Mammary epithelial cell (primary cell): ENCODE measurements at regions not wholly inside any gene's neighbourhood (a gene's known extent, or its start where the extent isn't known, plus 50 kb on each side); places are given as distances from the start of the nearest gene placed in this dataset.

Source experiments
- EZH2 ChIP-seq: IDR thresholded peaks from 2 replicates; pipeline ENCODE4 v1.6.1; 2012; ENCODE audit warnings: low read length, inconsistent platforms, borderline replicate concordance
- TF ChIP-seq, protein P1 (sequence below), 2 donors: IDR thresholded peaks in 1 of 2; conservative IDR thresholded peaks in 1 of 2; 2 replicates each; pipeline ENCODE4 v1.5.1; 2011 to 2012; ENCODE audit warnings: inconsistent platforms in 2 of 2, low read length in 2 of 2, mild to moderate bottlenecking in 2 of 2, control low read depth in 1 of 2, low read depth in 1 of 2; ENCODE audit not compliant: insufficient read depth in 1 of 2; ENCODE audit errors: extremely low read depth in 1 of 2

GRCh38 chr5:28463728-28464127 lies 1425.3 kb upstream of the CDH9 start:
- TF ChIP-seq, protein P1, sequence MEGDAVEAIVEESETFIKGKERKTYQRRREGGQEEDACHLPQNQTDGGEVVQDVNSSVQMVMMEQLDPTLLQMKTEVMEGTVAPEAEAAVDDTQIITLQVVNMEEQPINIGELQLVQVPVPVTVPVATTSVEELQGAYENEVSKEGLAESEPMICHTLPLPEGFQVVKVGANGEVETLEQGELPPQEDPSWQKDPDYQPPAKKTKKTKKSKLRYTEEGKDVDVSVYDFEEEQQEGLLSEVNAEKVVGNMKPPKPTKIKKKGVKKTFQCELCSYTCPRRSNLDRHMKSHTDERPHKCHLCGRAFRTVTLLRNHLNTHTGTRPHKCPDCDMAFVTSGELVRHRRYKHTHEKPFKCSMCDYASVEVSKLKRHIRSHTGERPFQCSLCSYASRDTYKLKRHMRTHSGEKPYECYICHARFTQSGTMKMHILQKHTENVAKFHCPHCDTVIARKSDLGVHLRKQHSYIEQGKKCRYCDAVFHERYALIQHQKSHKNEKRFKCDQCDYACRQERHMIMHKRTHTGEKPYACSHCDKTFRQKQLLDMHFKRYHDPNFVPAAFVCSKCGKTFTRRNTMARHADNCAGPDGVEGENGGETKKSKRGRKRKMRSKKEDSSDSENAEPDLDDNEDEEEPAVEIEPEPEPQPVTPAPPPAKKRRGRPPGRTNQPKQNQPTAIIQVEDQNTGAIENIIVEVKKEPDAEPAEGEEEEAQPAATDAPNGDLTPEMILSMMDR (conservative IDR thresholded peaks at IDR 0.05 in 1 of 2, IDR thresholded peaks at IDR 0.05 in 1 of 2; ENCODE audit: extremely low read depth in 1 of 2, insufficient read depth in 1 of 2, low read depth in 1 of 2, low read length in 2 of 2) = no peak
- TF ChIP-seq EZH2 = no peak
